Fibroblast of the aortic adventitia (primary cell): ENCODE measurements at regions not wholly inside any gene's neighbourhood (a gene's known extent, or its start where the extent isn't known, plus 50 kb on each side); places are given as distances from the start of the nearest gene placed in this dataset.

Source experiments
- DNase-seq: peaks from one replicate; pipeline ENCODE4 v3.0.0-alpha.2; 2010; ENCODE audit warnings: low read depth
- H3K4me3 ChIP-seq: 2 replicates; pipeline ENCODE4 v1.5.1; 2011; ENCODE audit warnings: low read depth, mild to moderate bottlenecking, control low read depth, low read length, moderate library complexity
- TF ChIP-seq, protein P1 (sequence below): IDR thresholded peaks from 2 replicates; pipeline ENCODE4 v1.5.1; 2011; ENCODE audit warnings: mild to moderate bottlenecking, low read length, control low read depth, inconsistent platforms; ENCODE audit not compliant: insufficient read depth

DNA sequence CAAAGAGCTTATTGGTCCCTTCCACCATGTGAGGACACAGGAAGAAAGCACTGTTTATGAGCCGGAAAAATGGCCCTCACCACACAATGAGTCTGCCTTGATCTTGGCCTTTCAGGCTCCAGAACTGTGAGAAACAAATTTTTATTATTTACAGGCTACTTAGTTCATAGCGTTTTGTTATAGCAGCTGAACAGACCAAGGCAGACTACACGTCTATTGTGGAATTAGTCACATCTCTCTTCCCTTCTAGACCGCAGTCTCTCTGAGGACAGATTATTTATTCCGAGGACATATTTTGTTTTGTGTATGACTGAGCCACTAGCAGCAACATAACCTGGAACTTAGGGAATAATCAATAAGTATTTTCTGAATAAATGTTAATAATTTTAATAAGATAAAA, 125.5 kb downstream of the ASB1 start:
- TF ChIP-seq, protein P1, sequence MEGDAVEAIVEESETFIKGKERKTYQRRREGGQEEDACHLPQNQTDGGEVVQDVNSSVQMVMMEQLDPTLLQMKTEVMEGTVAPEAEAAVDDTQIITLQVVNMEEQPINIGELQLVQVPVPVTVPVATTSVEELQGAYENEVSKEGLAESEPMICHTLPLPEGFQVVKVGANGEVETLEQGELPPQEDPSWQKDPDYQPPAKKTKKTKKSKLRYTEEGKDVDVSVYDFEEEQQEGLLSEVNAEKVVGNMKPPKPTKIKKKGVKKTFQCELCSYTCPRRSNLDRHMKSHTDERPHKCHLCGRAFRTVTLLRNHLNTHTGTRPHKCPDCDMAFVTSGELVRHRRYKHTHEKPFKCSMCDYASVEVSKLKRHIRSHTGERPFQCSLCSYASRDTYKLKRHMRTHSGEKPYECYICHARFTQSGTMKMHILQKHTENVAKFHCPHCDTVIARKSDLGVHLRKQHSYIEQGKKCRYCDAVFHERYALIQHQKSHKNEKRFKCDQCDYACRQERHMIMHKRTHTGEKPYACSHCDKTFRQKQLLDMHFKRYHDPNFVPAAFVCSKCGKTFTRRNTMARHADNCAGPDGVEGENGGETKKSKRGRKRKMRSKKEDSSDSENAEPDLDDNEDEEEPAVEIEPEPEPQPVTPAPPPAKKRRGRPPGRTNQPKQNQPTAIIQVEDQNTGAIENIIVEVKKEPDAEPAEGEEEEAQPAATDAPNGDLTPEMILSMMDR, result no peak
- DNase-seq, result no peak
- no peak overlapping the region for H3K4me3 ChIP-seq

DNA sequence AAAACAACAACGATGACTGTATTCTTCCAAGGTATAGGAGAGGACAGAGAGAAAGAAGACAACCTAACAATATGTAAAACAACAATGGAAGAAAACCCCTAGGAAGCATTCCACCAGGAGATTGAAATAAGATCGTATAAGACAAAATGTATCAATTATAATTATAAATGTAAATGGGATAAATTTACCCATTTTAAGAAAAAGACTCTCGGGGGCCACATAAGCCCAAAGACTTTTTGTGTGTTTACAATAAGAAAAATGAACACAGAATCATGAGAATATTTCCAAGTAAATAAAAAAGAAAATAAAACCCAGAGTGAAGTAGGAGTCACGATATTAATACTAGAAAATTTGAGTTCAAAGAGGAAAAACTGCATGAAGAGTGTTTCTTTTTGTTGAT, 126.4 kb downstream of the ASB1 start:
- DNase-seq, result no peak
- no peak overlapping the region for H3K4me3 ChIP-seq
- TF ChIP-seq, protein P1, result no peak

DNA sequence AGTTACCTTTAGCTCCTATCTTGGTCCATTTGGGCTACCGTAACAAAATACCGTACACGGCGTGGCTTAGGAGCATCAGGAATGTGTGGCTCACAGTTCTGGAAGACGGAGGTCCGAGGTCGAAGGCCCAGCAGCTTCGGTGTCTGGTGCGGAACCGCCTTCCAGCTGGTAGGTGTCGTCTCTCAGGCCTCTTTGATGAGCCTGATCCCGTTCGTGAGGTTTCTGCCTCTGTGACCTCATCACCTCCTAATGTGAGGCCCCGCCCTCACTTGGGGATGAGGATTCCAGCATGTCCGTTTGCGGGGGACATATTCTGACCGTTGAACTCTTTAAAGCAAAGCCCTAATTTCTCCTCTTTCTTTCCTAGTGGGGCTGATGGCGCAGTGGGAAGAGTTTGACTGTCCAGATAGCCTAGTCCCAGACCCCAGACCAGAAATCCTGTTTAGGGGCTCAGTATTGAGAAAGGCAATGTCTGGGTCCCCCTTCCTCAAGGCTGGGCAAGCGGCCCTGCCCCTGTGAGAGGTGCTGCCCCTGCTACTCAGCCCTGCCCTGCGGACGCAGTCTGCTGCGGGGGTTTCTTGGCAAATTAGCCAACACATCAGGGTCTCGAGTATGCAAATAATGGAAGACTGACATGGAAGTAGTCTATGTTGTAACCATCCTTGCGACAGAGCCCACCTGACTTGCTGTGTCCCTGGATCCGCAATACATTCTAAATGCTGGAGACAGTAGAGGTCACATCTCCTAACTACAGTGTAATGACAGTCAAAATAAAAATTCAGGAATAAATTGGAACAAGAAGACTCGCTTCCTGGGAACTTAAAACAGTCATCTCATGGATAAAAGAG, 128.0 kb downstream of the ASB1 start:
- no peak overlapping the region for H3K4me3 ChIP-seq
- DNase-seq, result no peak
- TF ChIP-seq, protein P1, result no peak

DNA sequence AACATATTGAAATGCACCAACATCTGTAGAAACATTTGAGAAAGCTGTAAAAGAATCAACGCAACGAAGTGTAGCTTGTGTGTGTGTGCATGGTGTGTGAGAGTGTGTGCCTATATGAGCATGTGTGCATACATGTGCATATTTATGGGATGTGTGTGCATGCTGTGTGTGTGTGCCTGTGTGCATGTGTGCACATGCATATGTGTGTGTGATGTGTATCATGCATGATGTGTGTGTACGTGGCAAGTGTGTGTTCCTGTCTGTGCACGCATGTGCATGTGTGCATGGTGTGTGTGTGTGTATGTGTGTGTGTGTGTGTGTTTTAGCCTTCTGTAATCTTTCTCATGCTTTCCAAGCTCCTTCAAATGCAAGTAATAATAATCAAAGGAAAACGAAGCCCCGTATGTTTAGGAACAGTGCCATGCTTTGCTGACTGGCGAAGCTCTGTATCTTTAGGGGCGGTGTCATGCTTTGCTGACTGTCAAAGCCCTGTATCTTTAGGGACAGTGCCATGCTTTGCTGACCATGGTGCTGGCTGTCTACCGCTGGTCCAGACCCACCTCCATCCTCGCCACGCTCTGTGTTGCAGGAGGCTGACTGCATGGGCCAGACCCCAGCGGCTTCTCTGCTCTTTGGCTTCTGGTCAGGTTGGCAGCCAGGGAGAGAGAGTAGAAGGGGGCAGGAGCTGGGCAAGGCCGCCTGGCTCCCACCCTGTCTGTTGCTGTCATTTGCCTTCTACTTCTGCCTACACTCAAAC, 129.2 kb downstream of the ASB1 start:
- no peak overlapping the region for H3K4me3 ChIP-seq
- TF ChIP-seq, protein P1, result no peak
- DNase-seq, result no peak

DNA sequence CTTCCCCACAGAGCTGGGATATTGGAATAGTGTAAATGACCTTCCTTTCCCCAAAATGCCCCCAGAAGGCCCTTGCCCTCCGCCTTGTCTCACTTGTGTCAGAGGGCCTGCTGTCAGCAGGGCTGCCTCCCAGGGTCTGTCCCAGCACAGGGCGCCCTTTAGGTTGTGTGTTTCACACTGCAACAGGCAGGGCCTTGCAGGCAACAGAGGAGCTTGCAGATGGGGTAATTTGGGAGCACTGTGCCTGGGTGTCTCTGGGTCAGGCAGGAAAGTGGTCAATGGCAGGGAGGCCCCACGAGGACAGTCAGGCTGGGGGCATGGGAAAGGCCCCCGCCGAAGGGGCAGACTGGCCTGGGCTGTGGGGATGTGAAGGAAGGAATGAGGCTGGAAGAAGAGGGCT, 130.7 kb downstream of the ASB1 start:
- DNase-seq, result no peak

DNA sequence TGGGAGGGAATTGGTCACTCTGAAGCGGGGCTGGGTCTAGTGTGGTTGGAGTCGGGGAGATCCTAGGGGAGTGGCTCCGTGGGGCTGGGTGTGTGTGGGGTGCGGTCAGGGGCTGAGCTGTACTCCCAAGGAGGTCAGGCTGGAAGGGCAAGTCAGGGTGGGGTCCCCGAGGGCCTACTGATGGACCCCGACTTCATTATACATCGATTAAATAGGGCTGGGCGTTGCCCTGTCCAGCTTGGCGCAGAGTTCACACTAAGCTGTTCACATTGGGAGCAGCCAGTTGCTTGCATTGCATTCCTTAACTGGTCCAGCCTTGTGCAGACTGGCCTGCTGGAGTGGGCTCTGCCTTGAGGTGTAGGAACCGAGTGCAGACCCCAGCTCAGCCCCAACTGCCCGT, 131.2 kb downstream of the ASB1 start:
- TF ChIP-seq, protein P1, result no peak
- H3K4me3 ChIP-seq, result no peak overlapping the region
- no peak for DNase-seq

More for the DNA sequence above, 130.7 kb downstream of the ASB1 start:
- TF ChIP-seq, protein P1, result no peak
- no peak overlapping the region for H3K4me3 ChIP-seq
